K562 (cell line): ENCODE measurements at regions not wholly inside any gene's neighbourhood (a gene's known extent, or its start where the extent isn't known, plus 50 kb on each side); places are given as distances from the start of the nearest gene placed in this dataset.

Source experiments
- EP300 ChIP-seq: IDR thresholded peaks from 2 replicates; pipeline ENCODE4 v1.6.1; 2012; ENCODE audit warnings: low read length, improper control_type of control experiment
- EZH2 ChIP-seq: IDR thresholded peaks from 2 replicates; pipeline ENCODE4 v1.6.1; 2012; ENCODE audit warnings: low read depth, mild to moderate bottlenecking, inconsistent platforms, low read length, borderline replicate concordance
- PHF20 ChIP-seq: fragments of 450-650 bp; IDR thresholded peaks from 2 replicates; pipeline ENCODE4 v1.6.1; 2018; ENCODE audit not compliant: partially characterized antibody
- POLR2A ChIP-seq: fragments of 450-650 bp; conservative IDR thresholded peaks from 2 replicates; pipeline ENCODE4 v1.6.1; 2016
- PURB ChIP-seq: sonication (generic); formaldehyde crosslinking; IDR thresholded peaks from 2 replicates; pipeline ENCODE4 v1.9.0; 2021; ENCODE audit warnings: low read depth, mild to moderate bottlenecking, missing genetic modification reagents
- ZNF175 ChIP-seq: fragments of 200-800 bp; sonication (Bioruptor generic); IDR thresholded peaks from 2 replicates; pipeline ENCODE4 v1.6.1; 2016; ENCODE audit warnings: low read depth, mild to moderate bottlenecking, missing genetic modification characterization, missing compliant biosample characterization
- TF ChIP-seq, protein P1 (sequence below): sonication (generic); formaldehyde crosslinking; IDR thresholded peaks from 2 replicates; pipeline ENCODE4 v1.9.0; 2022; ENCODE audit warnings: mild to moderate bottlenecking, missing genetic modification reagents

GRCh38 chr1:29713857-29714256 is 477.5 kb downstream of the PTPRU start:
- no peak for TF ChIP-seq EP300
- TF ChIP-seq ZNF175 (CRISPR knock-in tag) = no peak
- TF ChIP-seq PHF20 = no peak
- no peak for TF ChIP-seq PURB (CRISPR knock-in tag)
- TF ChIP-seq POLR2A = no peak
- no peak for TF ChIP-seq EZH2
- TF ChIP-seq, protein P1, sequence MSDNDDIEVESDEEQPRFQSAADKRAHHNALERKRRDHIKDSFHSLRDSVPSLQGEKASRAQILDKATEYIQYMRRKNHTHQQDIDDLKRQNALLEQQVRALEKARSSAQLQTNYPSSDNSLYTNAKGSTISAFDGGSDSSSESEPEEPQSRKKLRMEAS = no peak
